GM12873 (cell line): ENCODE measurements at regions not wholly inside any gene's neighbourhood (a gene's known extent, or its start where the extent isn't known, plus 50 kb on each side); places are given as distances from the start of the nearest gene placed in this dataset.

ENCODE experiments used
- TF ChIP-seq, protein P1 (sequence below): IDR thresholded peaks from 2 replicates; pipeline ENCODE4 v1.5.1; 2012; ENCODE audit warnings: low read depth, mild to moderate bottlenecking, moderate library complexity, low read length, control low read depth; ENCODE audit not compliant: insufficient read depth; ENCODE audit errors: missing control alignments

DNA sequence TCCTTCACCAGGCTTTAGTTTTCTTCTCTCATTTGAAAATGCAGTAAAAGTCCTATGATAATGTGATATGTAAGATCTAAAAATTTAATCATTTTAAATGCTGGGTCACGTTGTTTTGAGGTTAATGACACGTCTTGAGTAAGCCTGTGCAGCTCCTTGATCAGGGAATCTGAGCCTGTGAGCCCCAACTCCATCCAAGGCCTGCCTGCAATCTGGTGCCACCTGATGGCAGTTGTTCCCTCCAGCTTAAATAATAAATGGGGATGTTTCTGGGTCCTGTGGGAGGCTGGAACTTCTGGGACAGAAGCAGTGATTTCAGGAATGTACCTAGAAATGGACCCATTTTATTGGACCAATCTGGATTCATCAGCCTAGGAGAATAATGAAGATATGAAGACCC, 455.4 kb upstream of the ADGRL3 start:
- TF ChIP-seq, protein P1, sequence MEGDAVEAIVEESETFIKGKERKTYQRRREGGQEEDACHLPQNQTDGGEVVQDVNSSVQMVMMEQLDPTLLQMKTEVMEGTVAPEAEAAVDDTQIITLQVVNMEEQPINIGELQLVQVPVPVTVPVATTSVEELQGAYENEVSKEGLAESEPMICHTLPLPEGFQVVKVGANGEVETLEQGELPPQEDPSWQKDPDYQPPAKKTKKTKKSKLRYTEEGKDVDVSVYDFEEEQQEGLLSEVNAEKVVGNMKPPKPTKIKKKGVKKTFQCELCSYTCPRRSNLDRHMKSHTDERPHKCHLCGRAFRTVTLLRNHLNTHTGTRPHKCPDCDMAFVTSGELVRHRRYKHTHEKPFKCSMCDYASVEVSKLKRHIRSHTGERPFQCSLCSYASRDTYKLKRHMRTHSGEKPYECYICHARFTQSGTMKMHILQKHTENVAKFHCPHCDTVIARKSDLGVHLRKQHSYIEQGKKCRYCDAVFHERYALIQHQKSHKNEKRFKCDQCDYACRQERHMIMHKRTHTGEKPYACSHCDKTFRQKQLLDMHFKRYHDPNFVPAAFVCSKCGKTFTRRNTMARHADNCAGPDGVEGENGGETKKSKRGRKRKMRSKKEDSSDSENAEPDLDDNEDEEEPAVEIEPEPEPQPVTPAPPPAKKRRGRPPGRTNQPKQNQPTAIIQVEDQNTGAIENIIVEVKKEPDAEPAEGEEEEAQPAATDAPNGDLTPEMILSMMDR: no peak

DNA sequence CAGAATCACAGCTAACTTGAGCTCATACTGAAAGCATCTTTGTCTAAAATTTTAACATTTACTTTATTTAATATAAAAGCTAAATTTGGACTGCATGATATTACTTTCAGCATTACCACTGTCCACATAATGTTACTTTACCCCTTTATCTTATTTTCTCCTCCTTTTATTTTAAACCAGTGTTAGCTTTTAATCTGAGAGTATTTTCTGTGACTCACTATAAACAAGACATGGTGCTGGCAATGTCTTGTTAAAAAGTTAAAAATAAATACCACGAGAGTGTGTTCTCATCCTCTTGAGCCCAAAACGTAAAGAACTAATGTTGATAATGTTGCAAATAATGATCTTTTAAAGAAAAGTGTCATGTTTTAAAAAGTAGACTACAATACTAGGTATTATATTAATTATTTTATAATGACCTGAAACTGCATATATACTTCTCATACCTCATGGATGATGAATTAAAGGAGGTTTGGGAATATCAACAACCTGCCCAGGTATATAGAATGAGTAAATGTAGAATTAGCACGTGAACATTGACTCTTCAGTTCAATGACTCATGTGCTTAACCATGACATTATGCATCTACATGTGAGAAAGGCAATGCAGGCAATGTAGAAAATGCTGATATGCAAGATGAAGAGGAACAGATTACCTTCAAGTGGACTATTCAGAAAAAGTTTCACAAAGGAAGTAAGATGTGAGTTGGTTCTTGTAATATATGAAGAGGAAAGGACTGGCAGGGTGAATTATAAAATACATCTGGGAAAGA, 454.1 kb upstream of the ADGRL3 start:
- TF ChIP-seq, protein P1: no peak

DNA sequence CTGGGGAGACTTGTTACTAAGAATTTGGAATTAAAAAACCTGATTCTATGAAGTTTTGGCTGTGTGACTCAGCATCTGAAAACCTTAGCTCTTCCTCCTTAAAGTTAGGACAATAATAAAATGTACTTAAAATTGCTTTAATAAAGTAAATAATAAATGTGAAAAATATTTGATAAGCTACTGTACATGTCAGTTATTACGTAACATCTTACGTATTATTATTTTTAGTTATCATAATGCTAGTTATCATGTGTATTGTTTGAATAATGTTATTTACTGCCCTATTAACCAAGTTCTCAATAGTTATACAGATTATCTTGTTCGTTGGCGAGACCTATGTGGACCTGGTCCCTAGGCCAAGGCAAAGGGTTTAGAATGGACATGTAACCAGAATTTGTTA, 449.2 kb upstream of the ADGRL3 start:
- TF ChIP-seq, protein P1: no peak

DNA sequence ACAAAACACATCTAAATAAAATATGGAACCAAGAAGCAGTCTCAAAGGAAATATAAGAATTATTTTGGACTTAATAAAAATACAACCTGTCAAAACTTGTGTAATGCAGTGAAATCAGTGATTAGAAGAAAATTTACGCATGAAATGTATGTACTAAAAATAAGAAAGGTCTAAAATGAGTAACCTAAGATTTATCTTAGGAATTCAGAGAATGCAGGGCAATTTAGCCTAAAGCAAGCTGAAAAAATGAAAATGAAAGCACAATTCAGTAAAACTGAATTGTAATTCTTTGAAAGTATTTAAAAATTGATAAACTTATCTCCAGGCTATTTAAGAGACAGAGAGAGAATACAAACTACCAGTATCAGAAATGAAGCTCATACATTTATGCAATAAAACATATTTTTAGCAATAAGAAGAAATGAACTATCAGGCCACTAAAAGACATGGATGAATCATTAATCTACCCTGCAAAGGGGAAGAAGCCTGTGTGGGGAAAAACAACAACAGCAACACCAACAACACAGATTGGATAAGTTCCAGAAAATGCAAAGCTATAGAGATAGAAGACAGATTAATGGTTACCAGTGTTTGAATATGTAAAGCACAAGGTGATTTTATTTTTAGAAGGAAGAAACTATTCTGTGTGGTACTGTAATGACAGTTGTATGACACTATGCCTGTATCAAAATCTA, 442.0 kb upstream of the ADGRL3 start:
- TF ChIP-seq, protein P1: no peak

DNA sequence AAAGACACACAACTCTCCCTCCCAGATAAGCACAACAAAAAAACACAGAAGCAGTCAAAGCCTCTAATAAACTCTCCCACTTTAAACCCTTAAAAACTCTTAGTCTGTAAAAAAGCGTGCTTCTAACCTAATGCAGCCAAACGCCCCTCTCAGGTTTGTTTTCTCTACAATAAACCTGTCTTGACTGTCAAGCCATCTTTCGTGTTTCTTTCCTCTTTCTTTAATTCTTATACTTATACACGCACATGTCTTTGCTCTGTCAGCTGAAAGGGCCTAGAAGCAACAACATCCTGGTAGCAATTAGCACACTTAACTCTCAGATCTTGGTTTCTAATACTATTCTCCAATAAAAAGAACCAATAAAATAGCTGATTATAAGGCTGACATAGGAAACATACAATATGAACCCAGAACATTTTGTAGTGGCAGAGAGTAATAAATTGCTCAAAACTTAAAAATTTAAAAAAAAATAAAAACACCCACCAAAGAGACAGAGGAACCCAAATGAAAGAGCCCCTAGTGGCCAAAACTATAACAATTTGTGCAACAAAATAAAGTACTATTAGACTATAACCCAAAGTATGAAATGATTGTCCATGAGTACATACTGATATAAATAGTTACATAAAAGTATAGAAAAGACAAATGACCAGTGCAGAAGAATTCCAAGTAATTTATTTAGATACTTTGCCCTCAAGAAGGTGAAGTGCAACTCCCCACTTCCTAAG, 440.4 kb upstream of the ADGRL3 start:
- TF ChIP-seq, protein P1: peak; percentile 10

DNA sequence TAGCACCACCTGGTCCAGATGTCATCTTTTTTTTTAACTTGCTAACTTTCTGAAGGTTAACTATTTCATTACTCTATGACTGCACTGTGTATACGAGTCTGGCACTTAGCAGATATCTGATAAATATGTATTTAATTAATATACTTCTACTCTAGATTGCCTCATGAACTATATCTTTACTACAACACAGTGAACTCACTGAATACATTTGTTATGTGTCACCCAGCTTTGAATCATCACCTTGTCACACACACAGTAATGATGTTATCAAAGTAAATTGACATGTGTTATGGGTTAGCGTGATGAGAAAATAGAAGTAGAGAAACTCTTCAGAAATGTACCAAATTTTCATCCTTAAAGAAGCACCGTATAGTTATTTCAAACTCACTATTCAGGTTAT, 419.3 kb upstream of the ADGRL3 start:
- TF ChIP-seq, protein P1: no peak

DNA sequence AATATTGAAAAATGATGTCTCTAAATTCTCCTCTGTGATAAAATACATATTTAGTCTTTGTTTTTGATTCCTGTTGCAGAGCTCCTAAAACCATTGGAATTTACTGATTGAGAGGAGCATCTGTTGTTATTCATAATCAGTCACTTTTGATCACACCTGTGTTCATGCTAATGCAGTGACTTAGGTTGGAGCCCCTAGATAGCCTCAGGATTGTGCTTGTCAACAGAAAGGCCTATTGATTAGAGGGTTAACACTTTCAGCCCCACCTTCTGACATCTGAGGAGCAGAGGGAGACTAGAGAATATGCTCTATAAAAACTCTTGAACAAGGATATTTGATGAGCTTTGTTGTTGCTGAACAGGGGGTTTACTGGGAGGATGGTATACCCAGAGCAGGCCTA, 409.5 kb upstream of the ADGRL3 start:
- TF ChIP-seq, protein P1: no peak
